ENCODE measurements at regions not wholly inside any gene's neighbourhood (a gene's known extent, or its start where the extent isn't known, plus 50 kb on each side); places are given as distances from the start of the nearest gene placed in this dataset.

DNA sequence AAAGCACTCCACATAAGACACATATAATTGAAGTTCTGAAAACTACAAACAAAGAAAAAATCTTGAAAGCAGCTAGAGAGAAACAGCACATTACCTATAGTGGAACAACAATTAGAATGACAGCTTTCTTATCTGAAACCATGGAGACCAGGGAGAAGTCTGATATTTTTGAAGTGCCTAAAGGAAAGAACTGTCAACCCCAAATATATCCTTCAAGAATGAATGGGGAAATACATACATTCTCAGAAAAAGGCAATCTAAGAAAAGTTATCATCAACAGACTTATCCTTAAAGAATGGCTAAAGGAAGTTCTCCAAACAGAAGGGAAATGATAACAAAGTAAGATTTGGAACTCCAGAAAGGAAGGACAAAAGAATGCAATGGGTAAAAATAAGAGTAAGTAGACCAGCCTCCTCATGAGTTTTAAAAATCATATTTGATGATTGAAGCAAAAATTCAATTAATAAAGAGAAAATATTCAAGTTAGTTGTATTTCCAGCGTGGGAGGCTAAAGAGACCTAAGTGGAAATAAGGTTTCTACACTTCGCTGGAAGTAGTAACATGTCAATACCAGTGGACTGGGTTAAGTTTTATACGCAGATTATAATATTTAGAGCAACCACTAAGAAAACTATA lies 170.8 kb upstream of the SAMSN1 start:
- TF ChIP-seq POLR2AphosphoS5 (IDR thresholded peaks at IDR 0.05; ENCODE audit: borderline replicate concordance, low read depth, low read length) (no peak), EZH2 (IDR thresholded peaks at IDR 0.05) (no peak), FOXP2 (optimal IDR thresholded peaks at IDR 0.05; ENCODE audit: control extremely low read depth, extremely low read length, insufficient read depth) (no peak)
